ENCODE measurements at regions not wholly inside any gene's neighbourhood (a gene's known extent, or its start where the extent isn't known, plus 50 kb on each side); places are given as distances from the start of the nearest gene placed in this dataset.
A peak's percentile ranks its signal among the peaks of the same experiment; 100 is the strongest.
"Not testable (repeated sequence)": the region's sequence is repeated elsewhere in the genome, so short reads cannot be mapped to it uniquely, and the experiment has no call there.

- not testable (repeated sequence) for H2BK12ac ChIP-seq (ENCODE audit: low read length in 2 of 2); H2BK120ac ChIP-seq (ENCODE audit: low read depth, low read length); H3K27me3 ChIP-seq (ENCODE audit: control insufficient read depth in 1 of 2, insufficient read depth in 1 of 2, low read length in 2 of 2); H3K23ac ChIP-seq (ENCODE audit: low read length in 2 of 2); H3K9me3 ChIP-seq (ENCODE audit: control insufficient read depth, low read length); DNase-seq; H3K14ac ChIP-seq (ENCODE audit: low read length in 2 of 2); H3K4ac ChIP-seq (ENCODE audit: low read depth in 1 of 2, low read length in 2 of 2); H3K4me3 ChIP-seq (ENCODE audit: insufficient read depth in 1 of 2, low read depth in 1 of 2, low read length in 2 of 2); H2AFZ ChIP-seq (ENCODE audit: low read depth, low read length); H2BK15ac ChIP-seq (ENCODE audit: low read depth, poor library complexity, severe bottlenecking); H3K79me1 ChIP-seq (replicated peaks; ENCODE audit: low read length, poor library complexity, severe bottlenecking); H4K91ac ChIP-seq (ENCODE audit: low read length); H3K18ac ChIP-seq (ENCODE audit: low read depth in 1 of 2, low read length in 2 of 2); H3K4me2 ChIP-seq (ENCODE audit: low read length, poor library complexity, severe bottlenecking); H3K36me3 ChIP-seq (ENCODE audit: control insufficient read depth in 1 of 2, insufficient read depth in 2 of 2, low read depth in 1 of 2, low read length in 2 of 2); H2AK5ac ChIP-seq (ENCODE audit: low read length, severe bottlenecking); H2BK5ac ChIP-seq (ENCODE audit: low read depth, low read length, poor library complexity, severe bottlenecking); H4K8ac ChIP-seq (ENCODE audit: low read length)
- Histone ChIP-seq H3K4me1 (ENCODE audit: control insufficient read depth, insufficient read depth, low read depth, low read length) (peaks cover 11% of the 10 kb centered on the region), H3K27ac (ENCODE audit: low read length, poor library complexity, severe bottlenecking) (peak overlapping the region; percentile 51), H3K9ac (ENCODE audit: low read length) (peak overlapping the region; percentile 51)
- 73% methylated on average over 2 of the region's 14 CpGs for WGBS
These were observed 351.1 kb downstream of the ANAPC1 start for GRCh38 chr2:111532682-111533556.

- DNase-seq: peak; percentile 28
- peak overlapping the region; percentile 27 for H4K8ac ChIP-seq (ENCODE audit: low read length)
These were observed 350.3 kb downstream of the ANAPC1 start for GRCh38 chr2:111533557-111534247.

GRCh38 chr2:111534910-111535352 is 349.1 kb downstream of the ANAPC1 start:
- peak overlapping the region; percentile 35 for H3K4me2 ChIP-seq (ENCODE audit: low read length, poor library complexity, severe bottlenecking)
- H3K9me3 ChIP-seq (ENCODE audit: control insufficient read depth, low read length): no peaks in the 10 kb centered on the region
- H3K14ac ChIP-seq (ENCODE audit: low read length in 2 of 2): no peak overlapping the region
- peak overlapping the region; percentile 78 to 99 for H3K18ac ChIP-seq (ENCODE audit: low read depth in 1 of 2, low read length in 2 of 2)
- H3K4me3 ChIP-seq (ENCODE audit: insufficient read depth in 1 of 2, low read depth in 1 of 2, low read length in 2 of 2): peak overlapping the region in 1 of 2 experiments; percentile 13
- peak overlapping the region; percentile 29 for H2BK15ac ChIP-seq (ENCODE audit: low read depth, poor library complexity, severe bottlenecking)
- H3K23ac ChIP-seq (ENCODE audit: low read length in 2 of 2): no peak overlapping the region
- no peak overlapping the region for H2BK5ac ChIP-seq (ENCODE audit: low read depth, low read length, poor library complexity, severe bottlenecking)
- H2BK120ac ChIP-seq (ENCODE audit: low read depth, low read length): peak overlapping the region; percentile 71
- peak overlapping the region in 1 of 2 experiments; percentile 60 for H3K4ac ChIP-seq (ENCODE audit: low read depth in 1 of 2, low read length in 2 of 2)
- H3K79me1 ChIP-seq (replicated peaks; ENCODE audit: low read length, poor library complexity, severe bottlenecking): no peaks in the 10 kb centered on the region
- peak overlapping the region; percentile 81 for H2AFZ ChIP-seq (ENCODE audit: low read depth, low read length)
- no peaks in the 10 kb centered on the region for H3K27me3 ChIP-seq (ENCODE audit: control insufficient read depth in 1 of 2, insufficient read depth in 1 of 2, low read length in 2 of 2)
- peak overlapping the region; percentile 84 to 100 for H2BK12ac ChIP-seq (ENCODE audit: low read length in 2 of 2)
- no peaks in the 10 kb centered on the region for H3K36me3 ChIP-seq (ENCODE audit: control insufficient read depth in 1 of 2, insufficient read depth in 2 of 2, low read depth in 1 of 2, low read length in 2 of 2)
- peak; percentile 54 for DNase-seq
- peak overlapping the region; percentile 57 for H2AK5ac ChIP-seq (ENCODE audit: low read length, severe bottlenecking)
- peak overlapping the region; percentile 84 for H3K27ac ChIP-seq (ENCODE audit: low read length, poor library complexity, severe bottlenecking)
- H3K4me1 ChIP-seq (ENCODE audit: control insufficient read depth, insufficient read depth, low read depth, low read length): peaks cover 11% of the 10 kb centered on the region
- peak overlapping the region; percentile 33 for H4K8ac ChIP-seq (ENCODE audit: low read length)
- H3K9ac ChIP-seq (ENCODE audit: low read length): peak overlapping the region; percentile 68
- WGBS: 62% methylated on average over 2 of the region's 4 CpGs
- H4K91ac ChIP-seq (ENCODE audit: low read length): peak overlapping the region; percentile 71

More at GRCh38 chr2:111533557-111534247, 350.3 kb downstream of the ANAPC1 start:
- Histone ChIP-seq H3K9ac (ENCODE audit: low read length) (peak overlapping the region; percentile 54), H3K27ac (ENCODE audit: low read length, poor library complexity, severe bottlenecking) (peak overlapping the region; percentile 15), H3K4me1 (ENCODE audit: control insufficient read depth, insufficient read depth, low read depth, low read length) (peaks cover 11% of the 10 kb centered on the region), H2BK120ac (ENCODE audit: low read depth, low read length) (peak overlapping the region; percentile 15), H3K18ac (ENCODE audit: low read depth in 1 of 2, low read length in 2 of 2) (peak overlapping the region; percentile 14 to 16), H3K4me3 (ENCODE audit: insufficient read depth in 1 of 2, low read depth in 1 of 2, low read length in 2 of 2) (peak overlapping the region in 1 of 2 experiments; percentile 3), H2BK12ac (ENCODE audit: low read length in 2 of 2) (peak overlapping the region in 1 of 2 experiments; percentile 7)
- not testable (repeated sequence) for H3K4ac ChIP-seq (ENCODE audit: low read depth in 1 of 2, low read length in 2 of 2); H3K23ac ChIP-seq (ENCODE audit: low read length in 2 of 2); H2AK5ac ChIP-seq (ENCODE audit: low read length, severe bottlenecking); H3K79me1 ChIP-seq (replicated peaks; ENCODE audit: low read length, poor library complexity, severe bottlenecking); H2BK5ac ChIP-seq (ENCODE audit: low read depth, low read length, poor library complexity, severe bottlenecking); H4K91ac ChIP-seq (ENCODE audit: low read length); H3K36me3 ChIP-seq (ENCODE audit: control insufficient read depth in 1 of 2, insufficient read depth in 2 of 2, low read depth in 1 of 2, low read length in 2 of 2); H2BK15ac ChIP-seq (ENCODE audit: low read depth, poor library complexity, severe bottlenecking); H3K14ac ChIP-seq (ENCODE audit: low read length in 2 of 2); H2AFZ ChIP-seq (ENCODE audit: low read depth, low read length); H3K9me3 ChIP-seq (ENCODE audit: control insufficient read depth, low read length); H3K4me2 ChIP-seq (ENCODE audit: low read length, poor library complexity, severe bottlenecking); H3K27me3 ChIP-seq (ENCODE audit: control insufficient read depth in 1 of 2, insufficient read depth in 1 of 2, low read length in 2 of 2)
- WGBS: 70% methylated on average over 4 of the region's 8 CpGs

GRCh38 chr2:111535404-111535803 is 348.6 kb downstream of the ANAPC1 start:
- H2BK12ac ChIP-seq (ENCODE audit: low read length in 2 of 2): peak overlapping the region in 1 of 2 experiments; percentile 71
- peak overlapping the region; percentile 53 for H2BK5ac ChIP-seq (ENCODE audit: low read depth, low read length, poor library complexity, severe bottlenecking)
- H3K4me1 ChIP-seq (ENCODE audit: control insufficient read depth, insufficient read depth, low read depth, low read length): peaks cover 11% of the 10 kb centered on the region
- H3K18ac ChIP-seq (ENCODE audit: low read depth in 1 of 2, low read length in 2 of 2): peak overlapping the region in 1 of 2 experiments; percentile 83
- no peak overlapping the region for H3K23ac ChIP-seq (ENCODE audit: low read length in 2 of 2)
- peak overlapping the region; percentile 57 for H4K8ac ChIP-seq (ENCODE audit: low read length)
- H3K9me3 ChIP-seq (ENCODE audit: control insufficient read depth, low read length): no peaks in the 10 kb centered on the region
- H2AFZ ChIP-seq (ENCODE audit: low read depth, low read length): no peak overlapping the region
- no peak overlapping the region for H2BK15ac ChIP-seq (ENCODE audit: low read depth, poor library complexity, severe bottlenecking)
- peak overlapping the region; percentile 61 for H4K91ac ChIP-seq (ENCODE audit: low read length)
- H2AK5ac ChIP-seq (ENCODE audit: low read length, severe bottlenecking): peak overlapping the region; percentile 81
- H3K4me3 ChIP-seq (ENCODE audit: insufficient read depth in 1 of 2, low read depth in 1 of 2, low read length in 2 of 2): peak overlapping the region in 1 of 2 experiments; percentile 13
- H3K27me3 ChIP-seq (ENCODE audit: control insufficient read depth in 1 of 2, insufficient read depth in 1 of 2, low read length in 2 of 2): no peaks in the 10 kb centered on the region
- H3K9ac ChIP-seq (ENCODE audit: low read length): peak overlapping the region; percentile 68
- peak overlapping the region; percentile 84 for H3K27ac ChIP-seq (ENCODE audit: low read length, poor library complexity, severe bottlenecking)
- peak overlapping the region; percentile 24 for H3K4me2 ChIP-seq (ENCODE audit: low read length, poor library complexity, severe bottlenecking)
- WGBS: 42% methylated on average over 1 of the region's 1 CpG
- H3K4ac ChIP-seq (ENCODE audit: low read depth in 1 of 2, low read length in 2 of 2): peak overlapping the region in 1 of 2 experiments; percentile 24
- no peaks in the 10 kb centered on the region for H3K36me3 ChIP-seq (ENCODE audit: control insufficient read depth in 1 of 2, insufficient read depth in 2 of 2, low read depth in 1 of 2, low read length in 2 of 2)
- H3K14ac ChIP-seq (ENCODE audit: low read length in 2 of 2): no peak overlapping the region
- DNase-seq: peak; percentile 72
- no peaks in the 10 kb centered on the region for H3K79me1 ChIP-seq (replicated peaks; ENCODE audit: low read length, poor library complexity, severe bottlenecking)
- H2BK120ac ChIP-seq (ENCODE audit: low read depth, low read length): no peak overlapping the region

Data from mesenchymal stem cell (in vitro differentiated cells and primary cell).